HAP-1 (cell line): ENCODE measurements at regions not wholly inside any gene's neighbourhood (a gene's known extent, or its start where the extent isn't known, plus 50 kb on each side); places are given as distances from the start of the nearest gene placed in this dataset.

Experiments
- DNase-seq, 2 experiments: peaks; one replicate each; pipeline ENCODE4 v3.0.0-alpha.2; 2016 to 2020; ENCODE audit warnings: low spot score in 2 of 2
- H3K27me3 ChIP-seq: fragments of 250-450 bp; sonication (Bioruptor Pico); 2 replicates; pipeline ENCODE4 v1.5.1; 2020; ENCODE audit warnings: low read depth, mild to moderate bottlenecking, moderate library complexity
- H3K36me3 ChIP-seq: fragments of 250-450 bp; sonication (Bioruptor Pico); replicated peaks from 2 replicates; pipeline ENCODE4 v1.5.1; 2020; ENCODE audit warnings: mild to moderate bottlenecking
- H3K4me1 ChIP-seq: fragments of 250-450 bp; sonication (Bioruptor Pico); 2 replicates; pipeline ENCODE4 v1.5.1; 2020; ENCODE audit warnings: mild to moderate bottlenecking
- H3K4me3 ChIP-seq: fragments of 250-450 bp; sonication (Bioruptor Pico); 2 replicates; pipeline ENCODE4 v1.5.1; 2020; ENCODE audit warnings: mild to moderate bottlenecking, moderate library complexity
- H3K9me3 ChIP-seq: fragments of 250-450 bp; sonication (Bioruptor Pico); 2 replicates; pipeline ENCODE4 v1.5.1; 2020; ENCODE audit warnings: mild to moderate bottlenecking, moderate library complexity
- in situ Hi-C: fragments of 300-500 bp; cut with MboI; formaldehyde crosslinking; loops from 3 replicates; pipeline ENCODE4 v1.14.3; 2020; ENCODE audit warnings: low sequenced_read_pairs, inconsistent platforms, mixed read lengths

DNA sequence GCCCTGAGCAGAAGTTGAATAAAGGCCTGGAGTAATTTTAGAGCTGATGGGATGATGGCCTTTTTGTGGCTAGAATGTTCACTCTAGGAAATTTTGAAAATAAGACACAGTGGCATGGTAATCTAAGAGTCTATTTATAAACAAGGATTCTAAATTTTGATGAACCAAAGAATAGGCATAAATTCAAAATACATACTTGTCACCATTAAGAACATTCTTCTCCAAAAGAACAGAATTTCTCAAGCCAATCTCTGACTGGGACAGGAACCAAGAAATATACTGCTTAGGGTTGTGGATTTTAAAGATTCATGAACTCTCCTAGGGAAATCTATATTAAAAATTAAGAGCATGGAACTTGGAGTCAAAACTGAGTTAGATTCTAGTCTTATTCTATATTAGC, 98.2 kb upstream of the SETBP1 start:
- in situ Hi-C loops: no loop called here
- DNase-seq: no peak
- Histone ChIP-seq H3K36me3 (no peaks in the 10 kb centered on the region), H3K9me3 (no peaks in the 10 kb centered on the region), H3K4me1 (no peaks in the 10 kb centered on the region), H3K4me3 (no peak overlapping the region), H3K27me3 (no peaks in the 10 kb centered on the region)

DNA sequence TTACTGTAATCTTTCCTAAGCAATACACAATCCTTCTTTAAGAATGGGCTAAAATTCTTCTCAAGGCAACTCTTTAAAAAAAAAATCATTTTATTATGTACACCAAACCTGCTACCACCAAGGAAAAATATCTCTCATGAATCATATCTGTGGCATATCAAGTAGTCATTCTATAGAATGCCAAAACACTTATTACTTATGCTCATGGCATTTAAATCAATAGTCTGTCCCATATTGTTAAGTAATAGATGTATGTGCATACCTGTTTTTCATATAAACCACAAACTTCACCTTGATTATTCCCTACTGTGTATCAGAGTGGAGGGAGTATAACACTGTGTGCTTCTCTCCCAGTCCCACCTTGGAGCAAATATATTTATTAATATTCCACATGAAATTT, 95.8 kb upstream of the SETBP1 start:
- Histone ChIP-seq H3K4me1 (no peaks in the 10 kb centered on the region), H3K27me3 (no peaks in the 10 kb centered on the region), H3K36me3 (no peaks in the 10 kb centered on the region), H3K4me3 (no peak overlapping the region), H3K9me3 (no peaks in the 10 kb centered on the region)
- in situ Hi-C loops: no loop called here
- DNase-seq: no peak

DNA sequence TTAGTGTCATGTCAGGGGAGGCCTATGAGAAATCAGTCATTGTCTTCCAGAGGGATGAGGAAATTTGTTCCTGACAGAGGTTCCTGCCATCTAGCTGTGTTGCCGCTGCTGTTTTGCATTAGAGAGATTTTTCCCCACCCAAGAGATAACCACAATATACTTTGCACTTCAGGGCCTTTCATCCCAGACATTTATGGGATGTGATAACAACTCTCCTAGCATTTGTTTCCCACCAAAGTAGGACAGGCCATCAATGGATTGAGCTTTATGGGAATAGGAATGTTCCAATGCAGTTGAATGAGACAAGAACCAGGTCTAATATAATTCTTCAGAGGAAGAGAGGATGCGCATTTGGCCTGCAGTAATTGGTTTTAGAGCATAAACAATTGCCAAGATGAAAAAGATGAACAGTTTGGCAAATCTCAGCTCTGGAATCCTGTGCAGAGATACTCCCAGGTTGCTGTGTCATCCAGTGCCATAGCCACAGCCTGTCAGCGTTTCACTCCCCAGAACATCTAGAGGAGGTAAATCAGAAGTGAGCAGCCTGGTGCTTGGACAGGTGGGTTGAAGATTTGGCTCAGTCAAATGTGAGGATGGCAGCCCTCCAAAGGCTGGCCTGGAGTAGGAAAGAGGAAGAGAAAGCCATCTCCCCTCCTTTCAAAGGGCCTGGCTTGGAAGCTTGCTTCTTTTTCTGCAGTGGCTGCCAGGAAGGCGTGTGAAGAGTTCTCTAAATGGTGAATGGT, 93.7 kb upstream of the SETBP1 start:
- Histone ChIP-seq H3K9me3 (no peaks in the 10 kb centered on the region), H3K4me3 (no peak overlapping the region), H3K27me3 (no peaks in the 10 kb centered on the region), H3K36me3 (no peaks in the 10 kb centered on the region), H3K4me1 (no peaks in the 10 kb centered on the region)
- in situ Hi-C loops: no loop called here
- DNase-seq: no peak

DNA sequence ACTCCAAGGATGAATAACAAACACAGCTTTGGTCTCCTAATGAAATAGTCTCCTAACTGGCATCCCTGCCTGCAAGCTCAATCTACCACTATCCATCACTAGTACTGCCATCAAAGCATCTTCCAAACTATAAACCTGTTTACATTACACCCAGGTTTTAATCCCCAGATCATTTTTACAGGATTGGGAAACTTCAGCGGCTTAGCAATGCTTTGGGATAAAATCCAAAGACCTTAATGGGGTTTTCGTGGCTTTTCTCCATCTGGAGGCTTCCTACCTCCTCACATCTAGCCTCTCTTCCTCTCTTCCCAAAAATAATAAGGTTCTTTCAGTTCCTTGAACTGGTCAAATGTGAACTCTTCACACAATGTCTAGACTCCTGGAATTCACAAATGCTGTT, 92.2 kb upstream of the SETBP1 start:
- no peak for DNase-seq
- H3K4me3 ChIP-seq: no peak overlapping the region
- in situ Hi-C loops: no loop called here
- no peaks in the 10 kb centered on the region for H3K36me3 ChIP-seq
- H3K27me3 ChIP-seq: no peaks in the 10 kb centered on the region
- H3K9me3 ChIP-seq: no peaks in the 10 kb centered on the region
- no peaks in the 10 kb centered on the region for H3K4me1 ChIP-seq

DNA sequence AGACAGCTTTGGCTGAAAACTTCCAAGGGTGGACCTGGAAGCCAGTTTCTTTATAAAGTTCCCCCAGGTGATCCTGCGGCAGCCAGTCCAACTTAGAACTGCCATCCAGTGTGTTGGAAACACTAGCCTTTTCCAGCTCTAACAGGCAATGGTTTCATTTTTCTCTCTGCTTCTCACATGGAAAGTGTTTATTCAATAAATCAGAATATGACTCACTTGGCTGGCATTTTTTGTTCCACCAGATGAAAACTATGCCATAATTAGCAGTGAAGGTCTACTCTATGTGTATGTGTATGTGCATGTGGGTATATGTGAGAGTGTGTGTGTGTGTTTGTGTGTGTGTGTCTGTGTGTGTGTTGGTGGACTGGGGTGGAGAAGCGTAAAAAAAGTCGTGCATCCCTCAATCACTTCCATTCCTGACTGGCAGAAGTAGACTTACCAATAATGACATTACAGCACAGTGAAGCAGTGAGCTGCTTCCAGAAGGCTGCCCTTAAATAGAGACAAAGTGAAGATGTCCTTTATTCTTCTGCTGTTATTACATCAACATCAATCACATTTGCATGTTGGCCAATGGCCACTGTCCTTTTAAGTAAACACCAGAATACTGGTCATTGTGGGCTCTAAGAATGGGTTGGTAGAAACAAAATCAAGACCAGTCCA, 90.9 kb upstream of the SETBP1 start:
- in situ Hi-C loops: no loop called here
- no peak for DNase-seq
- no peaks in the 10 kb centered on the region for H3K9me3 ChIP-seq

DNA sequence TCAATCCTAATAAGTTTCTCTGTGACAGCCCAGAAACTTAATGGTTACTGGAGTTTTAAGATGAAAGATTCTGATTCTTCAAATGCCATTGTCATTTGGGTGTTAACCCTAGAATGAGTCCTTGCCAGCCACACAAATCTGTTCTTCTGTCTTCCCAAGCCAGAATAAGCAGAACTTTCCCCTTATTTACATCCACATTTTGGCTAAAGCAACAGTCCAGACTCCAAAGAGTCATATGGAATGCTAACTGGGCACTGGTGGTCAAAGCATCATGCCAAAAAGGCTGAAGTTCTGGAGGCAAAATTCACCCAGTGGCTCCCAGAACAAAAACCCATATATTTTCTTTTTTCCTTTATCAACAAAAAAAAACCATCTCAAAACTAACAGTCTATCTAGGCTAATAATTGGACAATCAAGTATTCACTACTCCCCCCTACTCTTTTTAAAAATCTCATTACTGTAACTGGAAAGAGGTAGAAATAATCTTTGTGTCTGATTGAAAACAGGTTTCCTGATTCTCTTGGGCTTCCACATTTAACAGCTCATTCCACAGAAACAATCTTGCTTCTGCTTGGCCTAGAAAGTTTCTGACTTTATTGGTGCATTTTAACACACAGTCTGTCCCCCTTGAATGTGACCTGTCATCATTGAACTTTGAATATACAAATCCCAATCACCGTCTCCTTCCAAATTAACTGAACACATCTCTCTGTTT, 89.6 kb upstream of the SETBP1 start:
- no peaks in the 10 kb centered on the region for H3K36me3 ChIP-seq
- no peaks in the 10 kb centered on the region for H3K9me3 ChIP-seq
- H3K4me3 ChIP-seq: no peak overlapping the region
- no peaks in the 10 kb centered on the region for H3K4me1 ChIP-seq
- in situ Hi-C loops: no loop called here
- no peak for DNase-seq
- H3K27me3 ChIP-seq: no peaks in the 10 kb centered on the region

More for the DNA sequence above, 90.9 kb upstream of the SETBP1 start:
- Histone ChIP-seq H3K4me3 (no peak overlapping the region), H3K36me3 (no peaks in the 10 kb centered on the region), H3K27me3 (no peaks in the 10 kb centered on the region), H3K4me1 (no peaks in the 10 kb centered on the region)

DNA sequence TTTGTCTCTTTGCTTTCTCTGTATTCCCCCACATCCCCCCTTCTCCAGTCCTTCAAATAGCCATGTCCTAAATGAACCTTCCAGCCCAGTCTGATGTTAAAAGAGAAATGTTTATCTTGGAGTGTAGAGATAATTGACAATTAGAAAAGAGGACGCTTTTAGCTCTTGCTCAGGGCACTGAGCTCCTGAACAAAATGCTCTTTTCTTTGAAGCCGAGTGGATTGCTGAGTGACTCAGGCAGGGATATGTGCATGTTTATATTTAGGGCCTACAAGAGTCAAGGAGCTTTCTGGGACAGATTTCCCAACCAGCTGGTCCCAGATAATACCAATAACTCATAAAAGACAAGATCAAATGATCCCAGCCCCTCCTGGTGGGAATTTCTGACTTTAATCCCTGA, 88.0 kb upstream of the SETBP1 start:
- Histone ChIP-seq H3K9me3 (no peaks in the 10 kb centered on the region), H3K4me3 (no peak overlapping the region), H3K36me3 (no peaks in the 10 kb centered on the region), H3K4me1 (no peaks in the 10 kb centered on the region), H3K27me3 (no peaks in the 10 kb centered on the region)
- in situ Hi-C loops: no loop called here
- DNase-seq: no peak

DNA sequence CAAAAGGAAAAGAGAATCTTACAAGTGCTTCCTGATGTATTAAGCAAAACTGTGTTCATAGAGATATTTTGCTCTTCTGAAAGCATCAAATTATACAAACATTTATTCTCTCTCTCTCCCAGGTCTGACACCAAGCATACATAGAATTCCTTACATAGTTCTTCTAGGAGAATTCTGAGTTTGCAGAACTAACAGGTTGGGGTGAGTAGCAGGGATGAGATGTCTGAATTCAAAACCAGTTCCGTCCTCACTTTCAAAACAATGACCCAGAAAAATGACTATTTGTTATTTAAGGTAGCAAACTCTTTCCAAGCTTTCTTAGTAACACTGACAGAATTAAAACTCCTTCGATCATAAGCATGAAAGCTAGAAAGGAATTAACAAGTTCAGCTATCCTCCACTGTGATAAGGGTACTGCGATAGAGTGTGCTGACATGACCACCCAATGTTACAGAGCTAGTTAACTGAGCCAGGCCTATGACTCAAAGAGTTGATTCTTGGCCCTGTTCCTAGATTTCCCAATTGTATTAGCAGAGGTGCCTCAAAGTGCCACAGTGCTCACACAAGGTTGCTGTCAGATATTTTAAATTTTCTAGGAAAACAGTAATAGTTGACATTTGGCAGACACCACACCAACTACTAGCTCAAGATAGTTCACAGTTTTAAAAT, 85.8 kb upstream of the SETBP1 start:
- Histone ChIP-seq H3K4me1 (peaks cover 2% of the 10 kb centered on the region; the same call in 1 of the 2 replicates), H3K27me3 (no peaks in the 10 kb centered on the region)
- in situ Hi-C loops: no loop called here

DNA sequence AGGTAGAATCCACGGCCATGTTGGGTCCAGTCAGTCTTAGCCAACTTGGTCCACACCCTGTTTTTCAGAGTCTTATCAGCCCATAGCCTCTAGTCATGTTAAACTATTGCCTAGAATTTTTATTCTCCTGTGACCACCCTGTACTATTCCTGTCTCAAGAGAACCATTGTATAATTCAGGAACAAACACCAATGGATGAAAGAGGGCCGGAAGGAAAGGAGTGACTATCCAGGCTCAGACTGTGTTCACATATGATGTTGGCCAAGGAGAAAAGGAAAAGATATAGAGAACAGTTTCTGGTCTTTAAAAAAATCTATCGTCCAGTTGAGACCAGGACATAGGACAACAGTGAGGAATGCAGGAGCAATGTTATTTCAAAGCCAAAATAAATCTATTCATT, 82.9 kb upstream of the SETBP1 start:
- H3K27me3 ChIP-seq: no peaks in the 10 kb centered on the region
- in situ Hi-C loops: no loop called here
- H3K4me3 ChIP-seq: no peak overlapping the region
- H3K9me3 ChIP-seq: no peaks in the 10 kb centered on the region
- DNase-seq: no peak
- H3K36me3 ChIP-seq: no peaks in the 10 kb centered on the region
- peaks cover 2% of the 10 kb centered on the region; the same call in 1 of the 2 replicates for H3K4me1 ChIP-seq

More for the DNA sequence above, 85.8 kb upstream of the SETBP1 start:
- no peak for DNase-seq
- no peaks in the 10 kb centered on the region for H3K9me3 ChIP-seq
- no peaks in the 10 kb centered on the region for H3K36me3 ChIP-seq
- H3K4me3 ChIP-seq: no peak overlapping the region

DNA sequence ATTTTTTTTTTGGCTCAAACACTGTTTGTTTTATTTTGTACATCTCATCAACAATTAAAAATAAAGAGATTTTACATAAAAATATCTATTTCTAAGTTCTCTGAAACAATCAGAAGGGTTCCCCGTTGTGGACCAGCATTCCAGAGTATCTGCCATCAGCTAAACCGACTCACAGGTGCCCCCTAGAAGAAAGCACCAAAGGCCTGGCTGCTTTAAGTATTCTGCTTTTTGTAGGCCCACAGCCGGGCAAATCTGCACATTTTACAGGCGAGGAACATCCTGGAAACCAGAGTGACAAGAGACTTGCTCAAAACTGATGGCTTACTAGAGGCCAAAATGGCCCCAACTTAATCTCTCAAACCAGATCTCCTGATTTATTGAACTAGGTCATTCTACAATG, 82.2 kb upstream of the SETBP1 start:
- H3K27me3 ChIP-seq: no peaks in the 10 kb centered on the region
- in situ Hi-C loops: no loop called here
- peaks cover 2% of the 10 kb centered on the region; the same call in 1 of the 2 replicates for H3K4me1 ChIP-seq
- no peak for DNase-seq
- no peaks in the 10 kb centered on the region for H3K9me3 ChIP-seq
- no peaks in the 10 kb centered on the region for H3K36me3 ChIP-seq
- no peak overlapping the region for H3K4me3 ChIP-seq

DNA sequence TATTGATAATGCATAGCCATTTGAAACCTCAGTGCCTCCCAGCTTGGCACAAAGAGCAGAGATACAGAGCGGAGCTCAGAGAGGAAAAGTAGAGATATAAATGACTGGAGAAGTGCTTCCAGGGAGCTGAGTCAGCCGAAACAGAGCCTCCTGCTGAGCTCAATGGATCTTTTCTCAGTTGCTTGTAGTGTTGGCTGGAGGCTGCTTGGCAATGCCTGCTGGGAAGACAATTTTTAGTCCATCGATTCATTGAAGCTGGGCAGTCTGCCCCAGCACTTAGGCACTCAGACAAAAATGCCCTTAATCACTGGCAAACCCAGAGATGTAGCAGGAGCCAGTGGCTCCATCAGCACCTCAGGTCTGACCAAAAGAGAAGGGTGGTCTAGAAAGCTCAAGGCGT, 81.3 kb upstream of the SETBP1 start:
- peaks cover 2% of the 10 kb centered on the region; the same call in 1 of the 2 replicates for H3K4me1 ChIP-seq
- H3K9me3 ChIP-seq: no peaks in the 10 kb centered on the region
- H3K4me3 ChIP-seq: no peak overlapping the region
- no peaks in the 10 kb centered on the region for H3K27me3 ChIP-seq
- in situ Hi-C loops: no loop called here
- H3K36me3 ChIP-seq: no peaks in the 10 kb centered on the region
- DNase-seq: no peak

DNA sequence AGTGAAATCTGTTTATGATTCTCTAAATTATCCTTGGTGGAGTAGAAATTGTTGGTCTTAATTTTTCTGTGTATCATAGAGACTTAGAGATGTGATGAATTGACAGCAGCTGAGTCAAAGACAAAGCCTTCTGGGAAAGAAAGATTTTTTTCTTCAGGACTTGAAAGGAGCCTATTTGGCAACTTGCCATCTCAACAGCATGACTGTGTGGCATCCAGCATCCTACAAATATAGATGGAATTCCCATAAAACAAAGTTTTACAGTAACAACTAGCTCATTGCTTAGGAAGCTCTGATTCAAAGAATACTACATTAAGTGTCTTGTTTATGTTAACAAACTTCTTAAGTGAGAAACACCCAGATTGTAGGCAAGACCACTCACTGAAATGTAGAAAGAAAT, 79.2 kb upstream of the SETBP1 start:
- no peaks in the 10 kb centered on the region for H3K27me3 ChIP-seq
- no peaks in the 10 kb centered on the region for H3K36me3 ChIP-seq
- in situ Hi-C loops: no loop called here
- H3K4me1 ChIP-seq: peaks cover 2% of the 10 kb centered on the region; the same call in 1 of the 2 replicates
- H3K4me3 ChIP-seq: no peak overlapping the region
- no peaks in the 10 kb centered on the region for H3K9me3 ChIP-seq
- DNase-seq: no peak

DNA sequence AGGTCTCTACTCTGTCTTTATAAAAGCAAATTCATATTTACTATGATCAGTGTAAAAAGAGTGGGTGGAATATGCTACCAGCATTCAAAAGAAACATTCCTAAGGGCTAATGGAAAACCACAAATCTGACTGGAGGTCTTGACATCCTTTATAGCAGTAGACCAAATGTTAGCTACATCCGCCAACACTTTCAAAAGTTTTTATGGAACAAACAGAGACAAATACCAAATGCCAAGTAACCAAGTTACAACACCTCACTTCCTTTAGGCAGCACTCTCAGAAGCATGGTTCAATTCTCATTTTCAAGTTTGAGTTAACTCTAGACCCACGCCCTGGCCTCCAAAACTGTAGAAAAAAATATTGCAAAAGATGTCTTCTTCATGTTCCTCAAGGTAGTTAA, 78.3 kb upstream of the SETBP1 start:
- Histone ChIP-seq H3K36me3 (no peaks in the 10 kb centered on the region), H3K4me1 (peaks cover 2% of the 10 kb centered on the region; the same call in 1 of the 2 replicates), H3K27me3 (no peaks in the 10 kb centered on the region), H3K4me3 (no peak overlapping the region), H3K9me3 (no peaks in the 10 kb centered on the region)
- in situ Hi-C loops: no loop called here
- no peak for DNase-seq

DNA sequence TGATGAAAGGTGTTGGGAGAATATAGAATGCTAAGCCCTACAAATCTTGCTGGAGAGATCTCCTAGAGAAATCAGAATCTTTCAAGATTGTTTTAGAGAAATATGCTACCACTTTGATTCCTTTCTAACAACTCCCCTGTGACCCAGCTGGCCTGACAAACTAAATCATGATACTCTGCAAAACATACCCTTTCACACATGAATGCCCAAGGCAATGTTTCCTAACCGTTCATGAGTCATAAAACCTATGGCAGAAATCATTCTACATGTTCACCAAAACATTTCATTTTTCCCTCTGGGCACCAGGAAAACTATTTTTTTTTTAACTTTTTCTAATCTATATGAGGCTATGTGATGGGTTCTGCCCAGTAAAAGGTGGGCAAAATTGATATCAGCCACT, 77.8 kb upstream of the SETBP1 start:
- Histone ChIP-seq H3K27me3 (no peaks in the 10 kb centered on the region), H3K36me3 (no peaks in the 10 kb centered on the region), H3K4me3 (no peak overlapping the region), H3K9me3 (no peaks in the 10 kb centered on the region), H3K4me1 (peaks cover 2% of the 10 kb centered on the region; the same call in 1 of the 2 replicates)
- in situ Hi-C loops: no loop called here
- no peak for DNase-seq
